ENCODE measurements at regions not wholly inside any gene's neighbourhood (a gene's known extent, or its start where the extent isn't known, plus 50 kb on each side); places are given as distances from the start of the nearest gene placed in this dataset.
"Not testable (repeated sequence)": the region's sequence is repeated elsewhere in the genome, so short reads cannot be mapped to it uniquely, and the experiment has no call there.

DNA sequence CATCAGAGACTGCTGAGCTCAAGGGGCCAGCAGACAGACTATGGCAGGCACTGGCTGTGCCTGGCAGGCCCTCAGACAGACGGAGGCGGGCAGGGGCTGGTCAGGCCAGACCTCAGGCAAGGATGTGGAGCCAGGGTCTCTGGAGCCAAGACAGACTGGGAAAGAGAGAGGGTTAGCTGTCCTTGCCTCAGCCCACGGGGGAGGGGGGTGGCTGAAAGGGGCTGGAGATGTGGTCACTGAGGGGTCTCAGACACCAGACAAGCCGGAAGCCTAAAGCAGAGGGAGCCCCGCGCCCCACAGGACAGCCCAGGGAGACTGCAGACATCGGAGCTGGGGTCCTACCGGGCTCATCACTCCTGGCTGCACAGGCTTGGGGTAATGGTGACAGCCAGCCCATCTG, 141.2 kb upstream of the FOXD4L5 start:
- H3K4me3 ChIP-seq (ENCODE audit: low read depth, low read length): no peak overlapping the region
- DNase-seq (ENCODE audit: low read depth): no peak
- TF ChIP-seq, protein P1, sequence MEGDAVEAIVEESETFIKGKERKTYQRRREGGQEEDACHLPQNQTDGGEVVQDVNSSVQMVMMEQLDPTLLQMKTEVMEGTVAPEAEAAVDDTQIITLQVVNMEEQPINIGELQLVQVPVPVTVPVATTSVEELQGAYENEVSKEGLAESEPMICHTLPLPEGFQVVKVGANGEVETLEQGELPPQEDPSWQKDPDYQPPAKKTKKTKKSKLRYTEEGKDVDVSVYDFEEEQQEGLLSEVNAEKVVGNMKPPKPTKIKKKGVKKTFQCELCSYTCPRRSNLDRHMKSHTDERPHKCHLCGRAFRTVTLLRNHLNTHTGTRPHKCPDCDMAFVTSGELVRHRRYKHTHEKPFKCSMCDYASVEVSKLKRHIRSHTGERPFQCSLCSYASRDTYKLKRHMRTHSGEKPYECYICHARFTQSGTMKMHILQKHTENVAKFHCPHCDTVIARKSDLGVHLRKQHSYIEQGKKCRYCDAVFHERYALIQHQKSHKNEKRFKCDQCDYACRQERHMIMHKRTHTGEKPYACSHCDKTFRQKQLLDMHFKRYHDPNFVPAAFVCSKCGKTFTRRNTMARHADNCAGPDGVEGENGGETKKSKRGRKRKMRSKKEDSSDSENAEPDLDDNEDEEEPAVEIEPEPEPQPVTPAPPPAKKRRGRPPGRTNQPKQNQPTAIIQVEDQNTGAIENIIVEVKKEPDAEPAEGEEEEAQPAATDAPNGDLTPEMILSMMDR (conservative IDR thresholded peaks at IDR 0.05; ENCODE audit: low read depth, low read length): no peak

DNA sequence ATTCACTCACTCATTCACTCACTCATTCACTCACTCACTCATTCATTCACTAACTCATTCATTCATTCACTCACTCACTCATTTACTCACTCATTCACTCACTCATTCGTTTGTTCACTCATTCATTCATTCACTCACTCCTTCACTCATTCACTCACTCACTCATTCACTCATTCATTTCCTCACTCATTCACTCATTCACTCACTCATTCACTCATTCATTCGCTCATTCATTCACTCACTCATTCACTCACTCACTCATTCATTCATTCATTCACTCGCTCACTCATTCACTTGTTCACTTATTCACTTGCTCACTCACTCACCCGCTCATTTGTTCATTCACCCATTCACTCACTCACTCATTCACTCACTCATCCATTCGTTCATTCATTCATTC, 140.2 kb upstream of the FOXD4L5 start:
- DNase-seq (ENCODE audit: low read depth): peak; percentile 1
- not testable (repeated sequence) for H3K4me3 ChIP-seq (ENCODE audit: low read depth, low read length)

DNA sequence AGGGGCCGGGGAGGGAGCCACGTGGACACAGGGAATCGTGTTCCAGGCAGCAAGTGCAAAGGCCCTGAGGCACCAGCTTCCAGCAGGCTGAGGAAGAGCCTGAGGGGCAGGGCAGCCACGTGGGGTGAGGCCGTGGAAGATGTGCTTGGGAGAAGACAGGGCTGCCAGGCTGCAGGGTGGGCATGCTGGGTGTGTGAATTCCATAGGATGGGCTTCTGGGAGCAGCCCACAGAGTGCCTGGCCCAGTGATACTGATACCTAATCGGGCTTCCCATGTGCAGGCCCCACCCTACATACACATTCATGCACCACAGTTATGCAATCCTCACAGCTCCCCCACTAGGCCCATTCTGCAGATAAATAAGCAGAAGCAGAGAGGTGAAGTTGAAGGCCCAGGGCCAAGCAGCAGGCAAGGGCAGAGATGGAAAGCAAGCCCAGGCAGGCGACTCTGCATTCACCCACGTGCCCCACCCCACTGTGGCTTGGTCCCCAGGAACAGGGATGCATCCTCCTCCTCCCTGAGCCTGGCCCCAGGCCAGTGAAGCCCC, 139.5 kb upstream of the FOXD4L5 start:
- H3K4me3 ChIP-seq (ENCODE audit: low read depth, low read length); DNase-seq (ENCODE audit: low read depth): not testable (repeated sequence)

DNA sequence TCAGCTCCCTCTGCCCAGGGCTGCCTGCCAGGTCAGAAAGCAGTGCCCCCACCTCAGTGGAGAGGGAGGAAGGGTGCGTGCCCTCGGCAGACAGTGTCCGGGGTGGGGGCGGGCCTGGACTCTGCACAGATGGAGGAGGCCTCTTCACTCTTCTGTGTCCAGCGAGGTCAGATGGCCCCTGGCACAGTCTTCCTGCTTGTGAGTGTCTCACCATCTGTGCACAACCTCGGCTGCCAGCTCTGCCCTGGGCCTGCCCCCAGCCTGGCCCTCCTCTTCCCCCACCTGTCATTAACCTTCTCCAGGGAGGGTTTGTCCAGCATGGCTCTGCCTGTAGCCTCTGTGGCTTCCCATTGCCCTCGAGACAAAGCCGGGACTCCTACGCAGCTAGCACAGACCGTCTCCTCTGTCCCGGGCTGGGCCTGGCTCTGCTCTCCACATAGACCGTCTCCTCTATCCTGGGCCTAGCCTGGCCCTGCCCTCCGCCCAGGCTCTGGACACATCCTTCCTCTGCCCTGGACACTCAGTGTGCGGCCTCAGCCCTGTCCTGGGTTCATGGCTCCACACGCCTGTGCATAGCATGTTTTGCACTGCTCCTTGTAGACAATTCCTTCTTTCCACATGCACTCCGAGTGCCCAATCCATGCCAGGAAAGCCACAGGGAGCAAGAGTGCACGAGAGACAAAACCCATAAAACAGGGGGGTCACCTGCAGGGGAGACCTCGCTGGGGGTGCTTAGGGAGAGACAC, 138.9 kb upstream of the FOXD4L5 start:
- H3K4me3 ChIP-seq (ENCODE audit: low read depth, low read length); DNase-seq (ENCODE audit: low read depth): not testable (repeated sequence)

DNA sequence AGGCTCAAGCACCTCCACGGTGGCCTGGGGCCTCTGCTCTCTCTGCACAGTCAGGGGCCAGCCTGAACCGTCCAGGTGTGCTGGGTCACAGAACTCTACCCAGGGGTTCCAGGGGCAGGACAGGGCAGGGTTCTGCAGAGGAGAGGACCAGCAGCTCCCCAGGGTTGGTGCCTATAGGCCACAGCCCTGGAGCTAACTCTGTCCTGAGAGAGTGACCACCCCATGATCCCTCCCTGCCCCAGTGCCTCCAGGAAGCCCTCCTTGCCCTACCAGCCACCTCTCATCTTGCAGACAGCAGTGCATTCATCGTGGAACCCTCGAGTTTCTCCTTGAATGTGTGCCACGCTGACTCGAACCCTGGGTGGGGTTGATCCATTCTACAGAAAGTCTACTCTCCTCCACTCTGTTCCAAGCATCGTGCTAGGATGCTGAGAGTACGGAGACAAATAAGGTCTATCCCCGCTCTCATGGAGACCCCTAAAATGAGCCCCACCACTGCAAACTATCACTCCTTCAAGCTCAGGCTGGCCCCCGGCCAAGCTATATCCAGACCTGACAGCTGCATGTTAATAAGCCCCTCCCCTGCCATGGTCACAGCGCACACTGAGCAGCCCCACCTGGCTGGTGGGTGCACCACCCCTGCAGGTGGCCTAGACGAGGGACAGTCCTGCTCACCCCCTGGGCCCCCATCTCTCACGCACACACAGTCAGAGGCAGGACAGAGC, 138.1 kb upstream of the FOXD4L5 start:
- DNase-seq (ENCODE audit: low read depth); H3K4me3 ChIP-seq (ENCODE audit: low read depth, low read length): not testable (repeated sequence)

DNA sequence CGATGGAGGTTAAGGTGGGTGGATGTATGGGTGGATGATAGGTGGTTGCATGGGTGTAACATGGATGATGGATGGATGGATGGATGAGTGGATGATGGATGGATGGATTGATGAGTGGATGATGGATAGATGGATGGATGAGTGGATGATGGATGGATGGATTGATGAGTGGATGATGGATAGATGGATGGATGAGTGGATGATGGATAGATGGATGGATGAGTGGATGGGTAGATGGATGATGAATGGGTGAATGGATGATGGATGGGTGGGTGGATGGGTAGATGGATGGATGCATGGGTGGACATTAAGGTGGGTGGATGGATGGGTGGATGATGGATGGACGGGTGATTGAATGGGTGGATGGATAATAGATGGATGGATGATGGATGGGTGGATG, 136.5 kb upstream of the FOXD4L5 start:
- not testable (repeated sequence) for DNase-seq (ENCODE audit: low read depth); H3K4me3 ChIP-seq (ENCODE audit: low read depth, low read length)

DNA sequence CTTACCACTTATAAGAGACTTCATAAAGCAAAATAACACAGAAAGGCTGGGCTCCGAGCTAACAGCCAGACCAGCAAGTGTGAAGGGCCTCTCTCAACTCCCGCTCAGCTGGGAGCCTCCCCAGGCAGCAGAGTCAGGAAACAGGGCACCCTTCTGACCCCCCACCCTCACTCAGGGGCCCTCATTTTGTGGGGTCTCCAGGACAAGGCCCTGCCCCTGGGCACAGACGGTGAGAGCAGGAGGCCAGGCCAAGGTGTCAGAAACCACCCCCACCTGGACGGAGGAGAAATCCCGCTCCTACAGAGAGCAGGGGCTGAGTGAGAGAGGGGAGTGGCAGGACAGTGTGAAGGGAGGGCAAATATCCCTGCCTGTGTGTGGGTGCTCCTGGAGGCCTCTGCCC, 135.8 kb upstream of the FOXD4L5 start:
- TF ChIP-seq, protein P1 (conservative IDR thresholded peaks at IDR 0.05; ENCODE audit: low read depth, low read length): no peak
- DNase-seq (ENCODE audit: low read depth): no peak
- H3K4me3 ChIP-seq (ENCODE audit: low read depth, low read length): no peak overlapping the region

DNA sequence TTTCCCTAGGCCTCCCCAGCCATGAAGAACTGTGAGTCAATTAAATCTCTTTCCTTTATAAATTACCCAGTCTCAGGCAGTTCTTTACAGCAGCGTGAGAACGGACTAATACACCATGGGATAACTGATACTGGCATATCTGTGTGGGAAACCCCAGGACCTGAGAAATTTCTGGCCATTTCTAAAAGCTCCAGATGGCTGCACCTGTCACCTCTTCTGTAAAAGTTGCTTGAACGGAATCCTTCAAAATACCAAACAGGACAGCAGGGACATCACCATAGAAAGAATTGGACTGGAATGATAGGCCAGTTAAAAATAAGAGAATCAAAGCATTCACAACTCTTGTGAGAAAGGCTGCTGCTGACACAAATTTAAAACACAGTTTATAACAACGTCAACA, 134.0 kb upstream of the FOXD4L5 start:
- not testable (repeated sequence) for H3K4me3 ChIP-seq (ENCODE audit: low read depth, low read length); DNase-seq (ENCODE audit: low read depth)

DNA sequence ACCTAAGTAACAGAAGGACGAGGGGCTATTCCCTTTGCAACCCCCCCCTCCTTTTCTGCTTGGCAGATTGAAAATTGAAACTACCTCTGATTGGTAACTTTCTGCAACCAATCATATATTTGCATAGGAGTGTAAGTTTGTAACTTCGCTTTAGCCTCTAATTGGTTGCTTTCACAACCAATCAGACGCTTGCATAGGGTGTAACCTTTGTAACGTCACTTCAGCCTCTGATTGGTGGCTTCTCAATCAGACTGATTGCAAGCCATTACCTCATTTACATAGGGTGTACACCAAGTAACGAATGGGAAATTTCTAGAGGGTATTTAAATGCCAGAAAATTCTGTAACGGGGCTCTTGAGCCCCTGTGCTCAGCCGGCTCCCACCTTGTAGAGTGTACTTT, 131.9 kb upstream of the FOXD4L5 start:
- H3K4me3 ChIP-seq (ENCODE audit: low read depth, low read length); DNase-seq (ENCODE audit: low read depth): not testable (repeated sequence)

DNA sequence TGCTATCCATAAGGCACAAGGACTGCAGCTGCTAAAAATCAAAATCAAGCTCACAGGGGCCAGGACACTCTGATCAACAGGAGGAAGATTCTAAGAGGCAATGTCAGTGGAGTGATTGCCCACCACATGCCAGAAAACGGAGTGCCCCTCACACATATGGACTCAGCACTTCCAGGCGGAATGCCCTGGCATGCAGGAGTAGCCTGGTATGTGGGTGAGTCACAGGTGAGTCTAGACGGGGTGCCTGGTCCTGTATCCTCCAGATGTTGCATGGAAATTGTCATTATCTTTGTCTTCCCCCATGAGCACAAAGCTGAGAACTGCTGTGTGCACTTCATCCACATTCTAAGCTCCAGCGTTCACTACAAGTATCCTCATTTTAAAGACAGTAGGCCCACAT, 129.2 kb upstream of the FOXD4L5 start:
- not testable (repeated sequence) for DNase-seq (ENCODE audit: low read depth); H3K4me3 ChIP-seq (ENCODE audit: low read depth, low read length)

DNA sequence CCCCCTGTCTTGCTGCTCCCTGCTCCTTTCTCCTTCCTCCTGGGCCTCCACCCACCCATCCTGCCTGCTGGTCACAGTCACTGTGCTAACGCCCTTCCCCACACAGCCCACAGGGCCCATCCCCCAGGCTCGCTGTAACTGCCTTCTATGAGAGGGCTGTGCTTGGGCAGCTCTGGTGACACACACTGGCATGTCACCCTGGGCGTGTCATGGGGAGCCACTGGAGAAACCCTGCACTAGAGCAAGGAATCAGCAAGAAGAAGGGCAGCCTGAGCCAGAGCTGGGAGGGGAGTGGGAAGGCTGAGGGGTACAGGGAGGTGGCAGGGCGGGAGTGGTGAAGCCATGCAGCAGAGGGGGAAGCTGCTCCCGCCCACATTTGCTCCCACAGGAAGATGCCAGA, 128.4 kb upstream of the FOXD4L5 start:
- DNase-seq (ENCODE audit: low read depth); H3K4me3 ChIP-seq (ENCODE audit: low read depth, low read length): not testable (repeated sequence)

DNA sequence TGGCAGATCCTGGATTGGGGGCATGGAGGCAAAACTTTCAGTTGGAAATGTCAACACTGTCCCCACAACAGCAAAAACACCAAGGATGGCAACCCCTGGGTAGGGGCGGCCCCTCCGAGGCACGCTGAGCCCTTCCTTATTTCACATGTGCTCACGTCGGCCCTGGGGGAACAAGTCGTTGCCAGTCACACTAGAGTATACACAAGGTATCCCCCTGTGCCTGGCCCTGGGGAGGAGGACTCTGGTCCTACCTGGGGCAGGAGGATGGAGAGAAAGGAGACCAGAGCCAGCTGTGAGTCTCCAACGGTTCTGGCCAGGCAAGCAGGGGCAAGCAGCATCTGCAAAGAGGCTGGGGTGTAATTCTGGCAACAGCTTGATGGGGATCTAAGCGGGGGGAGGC, 126.9 kb upstream of the FOXD4L5 start:
- TF ChIP-seq, protein P1 (conservative IDR thresholded peaks at IDR 0.05; ENCODE audit: low read depth, low read length): no peak
- no peak overlapping the region for H3K4me3 ChIP-seq (ENCODE audit: low read depth, low read length)
- DNase-seq (ENCODE audit: low read depth): no peak
